ENCODE measurements at regions not wholly inside any gene's neighbourhood (a gene's known extent, or its start where the extent isn't known, plus 50 kb on each side); places are given as distances from the start of the nearest gene placed in this dataset.

GRCh38 chr3:194929578-194929960 is 243.9 kb downstream of the FAM43A start:
- Histone ChIP-seq H3K27me3 (ENCODE audit: control insufficient read depth, insufficient read depth, low read length) (no peaks in the 10 kb centered on the region; the same call in 1 of the 2 replicates), H3K27ac (ENCODE audit: low read length) (no peak overlapping the region), H3K9me3 (ENCODE audit: control insufficient read depth, insufficient read depth, low read depth, low read length) (peaks cover 3% of the 10 kb centered on the region; the same call in 1 of the 2 replicates), H3K36me3 (ENCODE audit: control insufficient read depth, insufficient read depth, low read length) (no peaks in the 10 kb centered on the region), H3K4me1 (ENCODE audit: control insufficient read depth, insufficient read depth, low read length) (peaks cover 3% of the 10 kb centered on the region; the same call in 1 of the 2 replicates), H3K4me3 (ENCODE audit: low read depth in 2 of 2, low read length in 2 of 2) (no peak overlapping the region)
- no peak for TF ChIP-seq TCF7L2 (IDR thresholded peaks at IDR 0.05; ENCODE audit: low read depth, low read length)
- TF ChIP-seq REST (IDR thresholded peaks at IDR 0.05; ENCODE audit: insufficient read depth in 1 of 2, low read depth in 2 of 2, low read length in 1 of 2), result no peak
- no peak for TF ChIP-seq POLR2AphosphoS5 (IDR thresholded peaks at IDR 0.05; ENCODE audit: low read depth, low read length)
- TF ChIP-seq CTCF (IDR thresholded peaks at IDR 0.05), result no peak
- no peak for TF ChIP-seq SIN3A (IDR thresholded peaks at IDR 0.05; ENCODE audit: borderline replicate concordance, insufficient read depth, low read depth, low read length)
- ChIA-PET POLR2A (interaction anchor here (0.6 to 0.7 kb wide), 2 partner anchors 58 to 268 kb away, joined by 4 to 7 read pairs; no protein-coding TSS in a partner anchor), CTCF (no interaction called here)
- ATAC-seq, result no peak
- DNase-seq (ENCODE audit: low read depth, low spot score), result no peak
- in situ Hi-C loops (cut with HindIII; ENCODE audit: low pct_unique_long_range_greater_than_20kb, low sequenced_read_pairs) (no loop called here), intact Hi-C loops (cut with micrococcal nuclease; ENCODE audit: unreplicated experiment) (no loop called here)
- BruUV-seq (replicated peaks), result no TSS peak

GRCh38 chr3:194930377-194931204 is 244.9 kb downstream of the FAM43A start:
- intact Hi-C loops (cut with micrococcal nuclease; ENCODE audit: unreplicated experiment), result no loop called here

More at GRCh38 chr3:194930377-194931204, 244.9 kb downstream of the FAM43A start:
- CTCF ChIA-PET, result interaction anchor here (0.6 kb wide), 1 partner anchor 132 kb away, joined by 3 read pairs; no protein-coding TSS in a partner anchor
- POLR2A ChIA-PET, result no interaction called here
- no peak for DNase-seq (ENCODE audit: low read depth, low spot score)
- Histone ChIP-seq H3K36me3 (ENCODE audit: control insufficient read depth, insufficient read depth, low read length) (no peaks in the 10 kb centered on the region), H3K4me1 (ENCODE audit: control insufficient read depth, insufficient read depth, low read length) (peaks cover 3% of the 10 kb centered on the region; the same call in 1 of the 2 replicates), H3K27ac (ENCODE audit: low read length) (peak overlapping the region; percentile 48; the same call in 1 of the 2 replicates), H3K4me3 (ENCODE audit: low read depth in 2 of 2, low read length in 2 of 2) (no peak overlapping the region), H3K9me3 (ENCODE audit: control insufficient read depth, insufficient read depth, low read depth, low read length) (peaks cover 3% of the 10 kb centered on the region; the same call in 1 of the 2 replicates), H3K27me3 (ENCODE audit: control insufficient read depth, insufficient read depth, low read length) (no peaks in the 10 kb centered on the region; the same call in 1 of the 2 replicates)
- in situ Hi-C loops (cut with HindIII; ENCODE audit: low pct_unique_long_range_greater_than_20kb, low sequenced_read_pairs), result no loop called here
- TF ChIP-seq TCF7L2 (IDR thresholded peaks at IDR 0.05; ENCODE audit: low read depth, low read length) (no peak), SIN3A (IDR thresholded peaks at IDR 0.05; ENCODE audit: borderline replicate concordance, insufficient read depth, low read depth, low read length) (no peak)
- ATAC-seq, result 0 out of 2 replicates have a peak, but pooled peaks have one; percentile 56
- BruUV-seq (replicated peaks), result no TSS peak

Data from Panc1 (cell line).